Hematopoietic multipotent progenitor cell treated with erythropoietin and hydrocortisone succinate and interleukin-3 and kit ligand, for 8 days (in vitro differentiated cells): ENCODE measurements at regions not wholly inside any gene's neighbourhood (a gene's known extent, or its start where the extent isn't known, plus 50 kb on each side); places are given as distances from the start of the nearest gene placed in this dataset.
"Not testable (repeated sequence)": the region's sequence is repeated elsewhere in the genome, so short reads cannot be mapped to it uniquely, and the experiment has no call there.

Source experiments
- DNase-seq: peaks from one replicate; pipeline ENCODE4 v3.0.0-alpha.2; 2015

DNA sequence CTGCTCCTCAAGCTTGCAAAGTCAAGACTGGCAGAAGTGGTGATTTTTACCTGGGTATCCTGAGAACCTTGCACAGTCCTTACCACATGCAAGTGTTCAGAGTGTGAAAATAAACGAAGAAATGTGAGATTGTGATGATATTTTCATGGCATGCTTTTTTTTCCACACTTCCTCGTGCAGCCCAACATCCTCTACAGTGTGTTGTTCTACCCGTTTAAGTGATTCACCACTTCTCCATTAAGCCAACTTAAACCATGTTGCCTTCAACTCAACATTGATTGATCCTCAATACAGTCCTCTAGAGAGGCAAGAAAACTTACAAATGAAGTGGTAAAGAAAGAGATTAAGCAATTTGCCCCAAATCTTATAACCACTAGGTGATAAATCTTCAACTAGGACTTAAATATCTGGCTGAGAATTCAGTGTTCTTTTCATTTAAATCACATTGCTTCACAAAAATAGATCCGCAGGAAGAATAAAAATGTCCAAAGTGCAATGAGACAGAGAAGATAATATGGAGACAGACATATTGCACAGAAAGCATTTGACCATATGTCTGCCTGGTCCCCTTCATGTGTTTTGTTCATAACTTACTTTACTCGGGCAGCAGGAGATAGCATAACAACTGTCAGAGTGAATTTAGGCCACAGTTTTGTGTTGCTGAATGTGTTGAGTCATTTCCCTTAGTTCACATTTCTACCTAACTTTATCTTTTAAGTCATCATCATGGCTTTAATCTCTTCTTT is 75.8 kb upstream of the PARP8 start:
- DNase-seq: not testable (repeated sequence)

DNA sequence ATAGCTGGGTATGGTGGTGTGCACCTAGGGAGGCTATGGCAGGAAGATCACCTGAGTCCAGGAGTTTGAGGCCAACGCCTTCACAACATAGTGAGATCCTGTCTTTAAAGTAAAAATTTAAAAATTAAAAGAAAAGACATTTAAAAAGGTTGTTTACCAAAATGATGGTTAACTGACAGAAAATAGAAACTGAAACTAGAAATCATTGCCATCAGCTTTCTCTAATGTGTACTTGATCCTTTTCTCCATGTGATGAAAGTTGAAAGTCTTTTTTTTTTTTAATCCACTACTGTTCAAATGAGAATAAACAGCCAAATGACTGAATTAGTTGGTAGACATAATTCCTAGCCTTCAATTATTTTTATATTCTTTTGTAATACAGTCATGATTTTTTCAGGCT is 75.1 kb upstream of the PARP8 start:
- not testable (repeated sequence) for DNase-seq

DNA sequence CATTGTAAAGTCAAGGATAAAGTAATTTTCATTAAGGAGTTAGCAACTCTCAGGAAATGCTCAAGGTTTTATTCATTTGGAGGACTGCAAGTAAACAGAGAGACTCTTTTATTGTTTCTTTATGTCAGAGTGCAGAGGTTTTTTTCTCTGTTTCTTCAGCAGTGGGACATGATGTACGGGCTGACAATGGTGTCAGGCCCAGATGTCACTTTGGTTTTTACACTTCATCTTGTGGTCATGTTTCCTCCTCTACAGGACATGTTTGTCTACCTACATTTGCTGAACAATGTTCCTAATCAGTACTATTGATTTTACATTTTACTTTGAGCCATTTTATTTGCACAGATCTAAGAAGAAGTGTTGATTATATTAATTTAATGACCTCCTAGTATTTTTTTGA is 72.8 kb upstream of the PARP8 start:
- DNase-seq: no peak

DNA sequence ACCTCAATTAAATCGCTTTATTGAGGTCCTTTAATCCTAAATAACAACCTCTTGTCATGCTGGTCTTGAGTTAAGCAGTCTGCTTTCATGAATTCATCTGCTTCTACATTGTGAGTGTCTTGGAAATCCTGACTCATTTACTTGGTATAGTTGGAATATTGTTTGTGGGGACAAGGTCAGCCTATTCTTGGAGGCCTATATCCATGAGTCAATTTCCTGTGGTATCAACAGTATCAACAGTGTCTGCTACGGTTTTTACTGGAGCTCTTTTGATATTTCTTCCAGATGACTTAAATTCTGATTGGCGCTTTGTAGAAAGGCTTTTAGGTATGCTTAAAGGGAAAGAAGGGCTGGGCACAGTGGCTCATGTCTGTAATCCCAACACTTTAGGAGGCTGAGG is 71.2 kb upstream of the PARP8 start:
- no peak for DNase-seq

DNA sequence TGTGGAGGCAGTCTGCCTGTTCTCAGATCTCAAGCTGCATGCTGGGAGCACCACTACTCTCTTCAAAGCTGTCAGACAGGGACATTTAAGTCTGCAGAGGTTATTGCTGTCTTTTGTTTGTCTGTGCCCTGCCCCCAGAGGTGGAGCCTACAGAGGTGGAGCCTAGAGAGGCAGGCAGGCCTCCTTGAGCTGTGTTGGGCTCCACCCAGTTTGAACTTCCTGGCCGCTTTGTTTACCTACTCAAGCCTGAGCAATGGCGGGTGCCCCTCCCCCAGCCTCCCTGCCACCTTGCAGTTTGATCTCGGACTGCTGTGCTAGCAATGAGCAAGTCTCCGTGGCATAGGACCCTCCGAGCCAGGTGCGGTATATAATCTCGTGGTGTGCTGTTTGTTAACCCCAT is 64.9 kb upstream of the PARP8 start:
- DNase-seq: not testable (repeated sequence)

DNA sequence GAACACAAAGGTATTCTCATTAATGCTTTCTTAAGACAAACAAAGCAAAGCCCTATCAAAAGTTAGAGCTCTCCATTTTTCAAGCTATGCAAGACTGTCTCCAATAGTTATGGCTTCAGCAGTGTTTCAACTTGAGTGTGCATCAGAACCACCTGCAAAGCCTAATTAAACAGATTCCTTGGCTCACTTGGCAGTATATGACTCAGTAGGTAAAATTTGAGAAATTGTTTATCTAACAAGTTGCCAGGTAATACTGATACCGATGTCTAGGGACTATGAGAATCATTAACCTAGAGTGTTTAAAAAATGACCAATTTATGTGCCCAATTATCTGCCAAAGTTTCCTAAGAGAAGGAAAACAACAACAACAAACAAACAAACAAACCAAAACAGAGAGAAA is 60.3 kb upstream of the PARP8 start:
- DNase-seq: no peak

DNA sequence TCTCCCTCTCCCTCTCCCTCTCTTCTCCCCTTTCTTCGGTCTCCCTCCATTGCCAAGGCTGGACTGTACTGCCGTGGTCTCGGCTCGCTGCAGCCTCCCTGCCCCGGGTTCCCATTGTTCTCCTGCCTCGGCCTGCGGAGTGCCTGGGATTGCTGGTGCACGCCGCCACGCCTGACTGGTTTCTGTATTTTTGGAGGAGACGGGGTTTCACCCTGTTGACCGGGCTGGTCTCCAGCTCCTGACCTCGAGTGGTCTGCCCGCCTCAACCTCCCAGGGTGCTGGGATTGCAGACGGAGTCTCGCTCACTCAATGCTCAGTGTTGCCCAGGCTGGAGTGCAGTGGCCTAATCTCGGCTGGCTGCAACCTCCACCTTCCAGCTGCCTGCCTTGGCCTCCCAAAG is 59.0 kb upstream of the PARP8 start:
- DNase-seq: not testable (repeated sequence)

DNA sequence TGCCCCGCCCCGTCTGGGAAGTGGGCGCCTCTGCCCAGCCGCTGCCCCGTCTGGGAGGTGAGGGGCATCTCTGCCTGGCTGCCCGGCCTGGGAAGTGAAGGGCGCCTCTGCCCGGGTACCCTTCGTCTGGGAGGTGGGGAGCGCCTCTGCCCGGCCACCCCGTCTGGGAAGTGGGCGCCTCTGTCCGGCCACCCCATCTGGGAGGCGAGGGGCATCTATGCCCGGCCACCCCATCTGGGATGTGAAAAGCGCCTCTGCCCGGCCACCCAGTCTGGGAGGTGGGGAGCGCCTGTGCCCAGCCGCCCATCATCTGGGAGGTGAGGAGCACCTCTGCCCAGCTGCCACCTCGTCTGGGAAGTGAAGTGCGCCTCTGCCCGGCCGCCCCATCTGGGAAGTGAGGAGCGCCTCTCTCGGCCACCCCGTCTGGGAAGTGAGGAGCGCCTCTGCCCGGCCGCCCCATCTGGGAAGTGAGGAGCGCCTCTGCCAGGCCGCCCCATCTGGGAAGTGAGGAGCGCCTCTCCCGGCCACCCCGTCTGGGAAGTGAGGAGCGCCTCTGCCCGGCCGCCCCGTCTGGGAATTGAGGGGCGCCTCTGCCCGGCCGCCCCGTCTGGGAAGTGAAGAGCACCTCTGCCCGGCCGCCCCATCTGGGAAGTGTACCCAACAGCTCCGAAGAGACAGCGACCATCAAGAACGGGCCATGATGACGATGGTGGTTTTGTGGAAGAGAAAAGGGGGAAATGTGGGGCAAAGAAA is 58.3 kb upstream of the PARP8 start:
- DNase-seq: not testable (repeated sequence)

DNA sequence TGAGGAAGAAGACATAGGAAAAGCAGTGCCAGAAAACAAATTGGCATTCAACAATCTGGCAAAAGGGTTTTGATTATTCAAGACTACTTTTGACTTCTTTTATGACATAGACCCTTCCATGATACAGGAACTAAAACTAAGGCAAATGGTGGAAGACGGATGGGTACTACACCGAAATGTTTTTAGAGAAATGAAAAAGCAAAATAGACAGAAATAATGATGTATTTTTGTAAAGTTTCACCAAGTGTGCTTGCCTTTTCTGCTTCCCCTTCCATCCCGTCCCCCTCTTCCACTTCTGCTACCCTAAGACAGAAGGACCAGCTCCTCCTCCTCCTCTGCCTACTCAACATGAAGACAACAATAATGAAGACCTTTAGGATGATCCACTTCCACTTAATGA is 53.4 kb upstream of the PARP8 start:
- DNase-seq: not testable (repeated sequence)
